ENCODE measurements at regions not wholly inside any gene's neighbourhood (a gene's known extent, or its start where the extent isn't known, plus 50 kb on each side); places are given as distances from the start of the nearest gene placed in this dataset.

DNA sequence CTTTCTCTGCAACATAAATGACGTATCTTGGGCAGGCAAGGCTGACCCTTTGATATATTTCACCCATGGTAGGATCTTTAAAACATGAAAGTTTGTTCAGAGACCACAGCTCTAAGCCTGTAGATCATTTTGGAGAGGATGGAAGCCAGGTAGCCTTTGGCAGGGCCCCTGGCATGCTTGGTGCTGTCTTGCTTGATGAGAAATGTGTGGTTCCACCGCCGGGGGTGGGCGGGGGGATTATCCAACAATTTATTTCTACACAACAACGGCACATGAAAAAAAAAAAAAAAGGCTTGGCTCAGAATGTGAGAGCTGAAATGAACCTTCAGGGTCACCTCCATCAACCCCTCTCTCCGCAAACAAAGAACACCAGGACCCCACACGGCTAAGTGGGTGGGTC, 112.9 kb upstream of the MBNL2 start:
- CTCF ChIA-PET = interaction anchor here (0.6 to 2.4 kb wide), 12 partner anchors 16 to 252 kb away, joined by 3 to 16 read pairs (median 6); no protein-coding TSS in a partner anchor
- POLR2A ChIA-PET = no interaction called here
- DNase-seq (ENCODE audit: extremely low spot score) = no peak
- TF ChIP-seq SUZ12 (IDR thresholded peaks at IDR 0.05) = no peak
- no peak for TF ChIP-seq BHLHE40 (IDR thresholded peaks at IDR 0.05; ENCODE audit: borderline replicate concordance)
- TF ChIP-seq LEF1 (IDR thresholded peaks at IDR 0.05; ENCODE audit: borderline replicate concordance) = no peak
- no peak for TF ChIP-seq ZNF384 (IDR thresholded peaks at IDR 0.05)
- no peak for TF ChIP-seq FOXM1 (IDR thresholded peaks at IDR 0.05; ENCODE audit: borderline replicate concordance)
- no peak for TF ChIP-seq L3MBTL2 (conservative IDR thresholded peaks at IDR 0.05)
- no peak for TF ChIP-seq FOXK2 (IDR thresholded peaks at IDR 0.05)
- TF ChIP-seq SP1 (IDR thresholded peaks at IDR 0.05) = no peak
- TF ChIP-seq PKNOX1 (IDR thresholded peaks at IDR 0.05) = no peak
- no peak for TF ChIP-seq CTBP1 (IDR thresholded peaks at IDR 0.05; ENCODE audit: borderline replicate concordance)
- TF ChIP-seq FOXA1 (IDR thresholded peaks at IDR 0.05) = no peak
- no peak for TF ChIP-seq NFRKB (IDR thresholded peaks at IDR 0.05)

- ChIA-PET POLR2A (interaction anchor here (0.8 to 1.0 kb wide), 2 partner anchors 32 to 113 kb away, joined by 3 read pairs; partner anchors contain the start of gene MBNL2), CTCF (interaction anchor here (0.6 to 2.4 kb wide), 25 partner anchors 9 to 321 kb away, joined by 3 to 16 read pairs (median 4); no protein-coding TSS in a partner anchor)
- TF ChIP-seq NFRKB (IDR thresholded peaks at IDR 0.05) = no peak
- TF ChIP-seq L3MBTL2 (conservative IDR thresholded peaks at IDR 0.05) = no peak
- TF ChIP-seq SUZ12 (IDR thresholded peaks at IDR 0.05) = no peak
- TF ChIP-seq BHLHE40 (IDR thresholded peaks at IDR 0.05; ENCODE audit: borderline replicate concordance) = no peak
- no peak for TF ChIP-seq ZNF384 (IDR thresholded peaks at IDR 0.05)
- TF ChIP-seq ARNT (IDR thresholded peaks at IDR 0.05) = no peak
- TF ChIP-seq TARDBP (IDR thresholded peaks at IDR 0.05) = no peak
- TF ChIP-seq FOXA1 (IDR thresholded peaks at IDR 0.05) = no peak
- TF ChIP-seq LEF1 (IDR thresholded peaks at IDR 0.05; ENCODE audit: borderline replicate concordance) = no peak
- no peak for TF ChIP-seq FOXM1 (IDR thresholded peaks at IDR 0.05; ENCODE audit: borderline replicate concordance)
- TF ChIP-seq ELF4 (IDR thresholded peaks at IDR 0.05) = no peak
- no peak for TF ChIP-seq FOXK2 (IDR thresholded peaks at IDR 0.05)
- TF ChIP-seq SP1 (IDR thresholded peaks at IDR 0.05) = no peak
- no peak for TF ChIP-seq CTBP1 (IDR thresholded peaks at IDR 0.05; ENCODE audit: borderline replicate concordance)
- no peak for TF ChIP-seq PKNOX1 (IDR thresholded peaks at IDR 0.05)
- no peak for TF ChIP-seq HDGF (IDR thresholded peaks at IDR 0.05; ENCODE audit: borderline replicate concordance)
- DNase-seq (ENCODE audit: extremely low spot score) = peak; percentile 87
Measured at GRCh38 chr13:97109841-97110492, 112.2 kb upstream of the MBNL2 start.

DNA sequence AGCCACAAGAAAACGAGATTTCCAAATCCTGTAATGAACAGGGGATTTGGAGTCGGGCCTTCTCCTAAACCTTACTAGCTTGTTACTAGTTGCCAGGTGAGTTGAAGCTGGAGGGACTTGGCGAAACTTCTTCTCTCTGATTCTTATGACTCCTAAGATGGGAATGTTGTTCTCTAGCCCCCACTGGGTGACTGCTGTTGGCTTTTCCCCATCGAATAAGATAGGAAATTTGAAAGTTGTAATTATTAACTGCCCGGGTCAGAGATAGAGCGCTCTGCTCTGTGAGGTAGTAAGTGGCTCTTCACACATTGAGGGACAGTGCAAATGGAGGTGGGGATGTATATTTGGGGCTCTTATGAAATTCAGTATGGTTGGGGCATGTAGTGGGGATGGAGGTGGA, 111.2 kb upstream of the MBNL2 start:
- CTCF ChIA-PET = interaction anchor here (0.6 kb wide), 2 partner anchors 21 to 243 kb away, joined by 4 read pairs; no protein-coding TSS in a partner anchor
- POLR2A ChIA-PET = no interaction called here
- DNase-seq (ENCODE audit: extremely low spot score) = no peak
- TF ChIP-seq ELF4 (IDR thresholded peaks at IDR 0.05) = no peak
- TF ChIP-seq LEF1 (IDR thresholded peaks at IDR 0.05; ENCODE audit: borderline replicate concordance) = no peak
- TF ChIP-seq ARNT (IDR thresholded peaks at IDR 0.05) = no peak
- TF ChIP-seq TARDBP (IDR thresholded peaks at IDR 0.05) = no peak
- TF ChIP-seq HDGF (IDR thresholded peaks at IDR 0.05; ENCODE audit: borderline replicate concordance) = no peak
- no peak for TF ChIP-seq L3MBTL2 (conservative IDR thresholded peaks at IDR 0.05)
- TF ChIP-seq SUZ12 (IDR thresholded peaks at IDR 0.05) = no peak

DNA sequence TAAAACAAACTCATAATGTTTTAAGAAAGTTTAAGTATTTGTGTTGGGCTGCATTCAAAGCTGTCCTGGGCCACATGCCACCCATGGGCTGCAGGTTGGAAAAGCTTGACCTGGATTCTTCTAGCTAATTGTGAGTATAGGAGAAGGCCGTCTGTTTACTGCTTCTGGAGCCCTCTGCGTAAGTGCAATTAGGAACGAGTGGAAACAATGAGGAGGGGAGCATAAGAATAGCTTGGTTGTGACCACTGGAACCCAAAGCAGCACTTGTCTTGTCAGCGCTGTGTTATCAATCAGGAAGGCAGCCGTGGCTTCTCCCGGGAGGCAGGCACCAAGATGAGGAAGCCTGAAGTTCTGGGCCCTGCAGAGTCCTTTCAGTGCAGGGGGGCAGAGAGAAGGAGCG, 110.4 kb upstream of the MBNL2 start:
- ChIA-PET CTCF (interaction anchor here (0.6 kb wide), 1 partner anchor 242 kb away, joined by 4 read pairs; no protein-coding TSS in a partner anchor), POLR2A (no interaction called here)
- DNase-seq (ENCODE audit: extremely low spot score) = no peak
- TF ChIP-seq FOXK2 (IDR thresholded peaks at IDR 0.05) = no peak
- no peak for TF ChIP-seq LEF1 (IDR thresholded peaks at IDR 0.05; ENCODE audit: borderline replicate concordance)

- no peak for DNase-seq (ENCODE audit: extremely low spot score)
- no peak for TF ChIP-seq ELF4 (IDR thresholded peaks at IDR 0.05)
- no peak for TF ChIP-seq FOXM1 (IDR thresholded peaks at IDR 0.05; ENCODE audit: borderline replicate concordance)
- TF ChIP-seq ZNF384 (IDR thresholded peaks at IDR 0.05) = no peak
- no peak for TF ChIP-seq LEF1 (IDR thresholded peaks at IDR 0.05; ENCODE audit: borderline replicate concordance)
- no peak for TF ChIP-seq FOXK2 (IDR thresholded peaks at IDR 0.05)
- no peak for TF ChIP-seq TARDBP (IDR thresholded peaks at IDR 0.05)
- TF ChIP-seq CTBP1 (IDR thresholded peaks at IDR 0.05; ENCODE audit: borderline replicate concordance) = no peak
- no peak for TF ChIP-seq ARNT (IDR thresholded peaks at IDR 0.05)
- TF ChIP-seq HDGF (IDR thresholded peaks at IDR 0.05; ENCODE audit: borderline replicate concordance) = no peak
- ChIA-PET CTCF (interaction anchor here (0.6 kb wide), 1 partner anchor 1611 kb away, joined by 4 read pairs; no protein-coding TSS in a partner anchor), POLR2A (no interaction called here)
Measured at GRCh38 chr13:97112446-97113152, 109.5 kb upstream of the MBNL2 start.

DNA sequence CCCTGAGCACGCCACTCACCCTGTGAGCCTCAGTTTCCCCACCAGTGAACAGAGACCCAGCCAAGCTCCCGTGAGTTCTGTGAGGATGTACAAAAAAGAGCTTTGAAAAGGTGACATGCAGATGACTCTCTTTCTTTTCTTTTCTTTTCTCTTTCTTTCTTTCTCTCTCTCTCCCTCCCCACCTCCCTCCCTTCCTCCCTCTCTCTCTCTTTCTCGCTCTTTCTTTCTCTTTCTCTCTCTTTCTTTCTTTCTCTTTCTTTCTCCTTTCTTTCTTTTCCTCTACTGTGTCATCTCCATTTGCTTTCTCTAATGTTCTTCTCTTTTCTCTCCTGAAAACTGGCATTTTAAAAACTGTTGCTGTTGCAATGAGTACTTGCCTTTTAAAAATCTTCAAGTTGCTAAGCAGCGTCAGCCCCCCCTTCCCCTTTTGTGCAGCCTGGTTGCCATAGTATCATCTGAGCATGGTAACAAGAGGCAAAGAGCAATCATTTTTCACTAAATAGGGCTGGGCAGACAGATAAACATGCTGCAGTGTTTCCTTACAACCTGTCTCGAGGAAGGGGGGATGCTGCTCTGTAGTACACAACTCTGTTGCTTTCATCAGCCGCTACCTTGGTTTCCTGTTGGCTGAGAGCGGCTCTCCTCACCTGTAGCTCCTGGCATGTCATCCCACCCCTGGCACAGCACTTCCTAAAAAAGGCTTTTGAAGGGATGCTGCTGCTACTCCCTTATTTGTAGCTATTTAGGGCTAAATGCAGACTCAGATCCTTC, 108.7 kb upstream of the MBNL2 start:
- ChIA-PET CTCF (interaction anchor here (0.6 kb wide), 1 partner anchor 1612 kb away, joined by 4 read pairs; no protein-coding TSS in a partner anchor), POLR2A (interaction anchor here (1.0 kb wide), 1 partner anchor 109 kb away, joined by 5 read pairs; the partner anchor contains the start of gene MBNL2)
- no peak for DNase-seq (ENCODE audit: extremely low spot score)
- TF ChIP-seq FOXK2 (IDR thresholded peaks at IDR 0.05) (no peak), SP1 (IDR thresholded peaks at IDR 0.05) (no peak), L3MBTL2 (conservative IDR thresholded peaks at IDR 0.05) (no peak), ARNT (IDR thresholded peaks at IDR 0.05) (no peak), NFRKB (IDR thresholded peaks at IDR 0.05) (no peak), FOXM1 (IDR thresholded peaks at IDR 0.05; ENCODE audit: borderline replicate concordance) (no peak), SUZ12 (IDR thresholded peaks at IDR 0.05) (no peak), FOXA1 (IDR thresholded peaks at IDR 0.05) (no peak), ELF4 (IDR thresholded peaks at IDR 0.05) (no peak), HDGF (IDR thresholded peaks at IDR 0.05; ENCODE audit: borderline replicate concordance) (no peak), BHLHE40 (IDR thresholded peaks at IDR 0.05; ENCODE audit: borderline replicate concordance) (no peak), ZNF384 (IDR thresholded peaks at IDR 0.05) (no peak)
